Memory B cell (primary cell): ENCODE measurements at regions not wholly inside any gene's neighbourhood (a gene's known extent, or its start where the extent isn't known, plus 50 kb on each side); places are given as distances from the start of the nearest gene placed in this dataset.
"Not testable (repeated sequence)": the region's sequence is repeated elsewhere in the genome, so short reads cannot be mapped to it uniquely, and the experiment has no call there.

Experiments used
- ATAC-seq: fragments of 150-1000 bp; cut with Tn5 transposase; 2 replicates; pipeline ENCODE4 v1.10.0; 2021; ENCODE audit warnings: low read depth, mild to moderate bottlenecking, moderate library complexity
- DNase-seq, 2 donors: peaks; one replicate each; pipeline ENCODE4 v3.0.0; 2022; ENCODE audit warnings: low spot score in 2 of 2
- H3K27ac Mint-ChIP-seq: one replicate; pipeline ENCODE4 v1.8.0; 2022; ENCODE audit warnings: mild to moderate bottlenecking, moderate library complexity, mixed read lengths
- H3K27me3 Mint-ChIP-seq: one replicate; pipeline ENCODE4 v1.8.0; 2022; ENCODE audit warnings: mixed read lengths
- H3K36me3 Mint-ChIP-seq: one replicate; pipeline ENCODE4 v1.8.0; 2022; ENCODE audit warnings: mild to moderate bottlenecking, mixed read lengths
- H3K4me1 Mint-ChIP-seq: one replicate; pipeline ENCODE4 v1.8.0; 2022; ENCODE audit warnings: mixed read lengths
- H3K4me3 Mint-ChIP-seq: one replicate; pipeline ENCODE4 v1.8.0; 2022; ENCODE audit warnings: mild to moderate bottlenecking, moderate library complexity, mixed read lengths
- H3K9me3 Mint-ChIP-seq: one replicate; pipeline ENCODE4 v1.8.0; 2022; ENCODE audit warnings: mixed read lengths

- not testable (repeated sequence) for ATAC-seq, H3K27me3 Mint-ChIP-seq, H3K27ac Mint-ChIP-seq, DNase-seq, H3K4me1 Mint-ChIP-seq, H3K36me3 Mint-ChIP-seq, H3K4me3 Mint-ChIP-seq, H3K9me3 Mint-ChIP-seq
Measured at GRCh38 chr10:28771580-28772090, 94.3 kb downstream of the BAMBI start.

- no peaks in the 10 kb centered on the region for H3K36me3 Mint-ChIP-seq
- no peak for DNase-seq
- no peak overlapping the region for H3K27ac Mint-ChIP-seq
- no peak for ATAC-seq
- peaks cover 1% of the 10 kb centered on the region for H3K27me3 Mint-ChIP-seq
- H3K4me3 Mint-ChIP-seq = no peak overlapping the region
- no peaks in the 10 kb centered on the region for H3K9me3 Mint-ChIP-seq
- no peaks in the 10 kb centered on the region for H3K4me1 Mint-ChIP-seq
Measured at GRCh38 chr10:28774051-28774995, 97.0 kb downstream of the BAMBI start.

GRCh38 chr10:28775773-28776172 lies 98.5 kb downstream of the BAMBI start:
- Mint-ChIP-seq H3K27me3 (peaks cover 1% of the 10 kb centered on the region), H3K4me1 (no peaks in the 10 kb centered on the region), H3K9me3 (no peaks in the 10 kb centered on the region), H3K36me3 (no peaks in the 10 kb centered on the region), H3K27ac (no peak overlapping the region), H3K4me3 (no peak overlapping the region)
- no peak for DNase-seq
- no peak for ATAC-seq

GRCh38 chr10:28776519-28776918 lies 99.2 kb downstream of the BAMBI start:
- no peak overlapping the region for H3K4me3 Mint-ChIP-seq
- no peaks in the 10 kb centered on the region for H3K9me3 Mint-ChIP-seq
- DNase-seq (no peak), ATAC-seq (no peak)
- H3K27ac Mint-ChIP-seq = no peak overlapping the region
- peaks cover 1% of the 10 kb centered on the region for H3K27me3 Mint-ChIP-seq
- no peaks in the 10 kb centered on the region for H3K36me3 Mint-ChIP-seq
- no peaks in the 10 kb centered on the region for H3K4me1 Mint-ChIP-seq

GRCh38 chr10:28777911-28778310 lies 100.6 kb downstream of the BAMBI start:
- no peak for DNase-seq
- Mint-ChIP-seq H3K36me3 (no peaks in the 10 kb centered on the region), H3K4me3 (no peak overlapping the region), H3K27ac (no peak overlapping the region), H3K27me3 (peaks cover 1% of the 10 kb centered on the region), H3K4me1 (no peaks in the 10 kb centered on the region), H3K9me3 (no peaks in the 10 kb centered on the region)
- no peak for ATAC-seq

- Mint-ChIP-seq H3K36me3 (no peaks in the 10 kb centered on the region), H3K27me3 (peaks cover 3% of the 10 kb centered on the region), H3K4me3 (no peak overlapping the region), H3K4me1 (no peaks in the 10 kb centered on the region), H3K9me3 (no peaks in the 10 kb centered on the region), H3K27ac (no peak overlapping the region)
- DNase-seq (no peak), ATAC-seq (no peak)
Measured at GRCh38 chr10:28778524-28778923, 101.2 kb downstream of the BAMBI start.

- ATAC-seq = no peak
- Mint-ChIP-seq H3K27ac (no peak overlapping the region), H3K4me3 (no peak overlapping the region), H3K27me3 (peaks cover 3% of the 10 kb centered on the region), H3K36me3 (no peaks in the 10 kb centered on the region), H3K4me1 (no peaks in the 10 kb centered on the region), H3K9me3 (no peaks in the 10 kb centered on the region)
- no peak for DNase-seq
Measured at GRCh38 chr10:28781296-28781695, 104.0 kb downstream of the BAMBI start.

- no peaks in the 10 kb centered on the region for H3K9me3 Mint-ChIP-seq
- H3K27me3 Mint-ChIP-seq = peaks cover 7% of the 10 kb centered on the region
- no peaks in the 10 kb centered on the region for H3K36me3 Mint-ChIP-seq
- no peak overlapping the region for H3K4me3 Mint-ChIP-seq
- no peak overlapping the region for H3K27ac Mint-ChIP-seq
- DNase-seq = no peak
- H3K4me1 Mint-ChIP-seq = peaks cover under 1% of the 10 kb centered on the region
- ATAC-seq = no peak
Measured at GRCh38 chr10:28783087-28783486, 105.8 kb downstream of the BAMBI start.

GRCh38 chr10:28785018-28785417 lies 107.7 kb downstream of the BAMBI start:
- no peak overlapping the region for H3K27ac Mint-ChIP-seq
- no peaks in the 10 kb centered on the region for H3K9me3 Mint-ChIP-seq
- H3K4me1 Mint-ChIP-seq = peaks cover 8% of the 10 kb centered on the region
- peaks cover 7% of the 10 kb centered on the region for H3K27me3 Mint-ChIP-seq
- ATAC-seq = no peak
- H3K4me3 Mint-ChIP-seq = no peak overlapping the region
- DNase-seq = no peak
- H3K36me3 Mint-ChIP-seq = no peaks in the 10 kb centered on the region

- H3K36me3 Mint-ChIP-seq = no peaks in the 10 kb centered on the region
- H3K27ac Mint-ChIP-seq = no peak overlapping the region
- peak; percentile 29 for ATAC-seq
- DNase-seq = no peak
- H3K4me1 Mint-ChIP-seq = peaks cover 8% of the 10 kb centered on the region
- H3K9me3 Mint-ChIP-seq = no peaks in the 10 kb centered on the region
- peaks cover 4% of the 10 kb centered on the region for H3K27me3 Mint-ChIP-seq
- H3K4me3 Mint-ChIP-seq = no peak overlapping the region
Measured at GRCh38 chr10:28788252-28788651, 110.9 kb downstream of the BAMBI start.

GRCh38 chr10:28788762-28789161 lies 111.4 kb downstream of the BAMBI start:
- H3K27me3 Mint-ChIP-seq = peaks cover 4% of the 10 kb centered on the region
- no peak overlapping the region for H3K27ac Mint-ChIP-seq
- H3K9me3 Mint-ChIP-seq = no peaks in the 10 kb centered on the region
- H3K4me1 Mint-ChIP-seq = peaks cover 8% of the 10 kb centered on the region
- no peak overlapping the region for H3K4me3 Mint-ChIP-seq
- DNase-seq (no peak), ATAC-seq (no peak)
- H3K36me3 Mint-ChIP-seq = no peaks in the 10 kb centered on the region

GRCh38 chr10:28790146-28790545 lies 112.8 kb downstream of the BAMBI start:
- Mint-ChIP-seq H3K9me3 (no peaks in the 10 kb centered on the region), H3K4me3 (no peak overlapping the region), H3K27me3 (peaks cover 4% of the 10 kb centered on the region), H3K4me1 (peaks cover 8% of the 10 kb centered on the region), H3K27ac (no peak overlapping the region), H3K36me3 (no peaks in the 10 kb centered on the region)
- ATAC-seq (no peak), DNase-seq (no peak)

GRCh38 chr10:28793482-28793881 lies 116.2 kb downstream of the BAMBI start:
- H3K4me3 Mint-ChIP-seq = no peak overlapping the region
- no peaks in the 10 kb centered on the region for H3K36me3 Mint-ChIP-seq
- no peaks in the 10 kb centered on the region for H3K9me3 Mint-ChIP-seq
- H3K27me3 Mint-ChIP-seq = no peaks in the 10 kb centered on the region
- ATAC-seq = no peak
- DNase-seq = no peak
- no peak overlapping the region for H3K27ac Mint-ChIP-seq
- H3K4me1 Mint-ChIP-seq = peaks cover 3% of the 10 kb centered on the region

GRCh38 chr10:28794986-28795385 lies 117.7 kb downstream of the BAMBI start:
- Mint-ChIP-seq H3K4me3 (no peak overlapping the region), H3K27ac (no peak overlapping the region), H3K4me1 (no peaks in the 10 kb centered on the region), H3K9me3 (no peaks in the 10 kb centered on the region), H3K27me3 (no peaks in the 10 kb centered on the region), H3K36me3 (no peaks in the 10 kb centered on the region)
- DNase-seq (no peak), ATAC-seq (no peak)
